GM23338 (cell line): ENCODE measurements at regions not wholly inside any gene's neighbourhood (a gene's known extent, or its start where the extent isn't known, plus 50 kb on each side); places are given as distances from the start of the nearest gene placed in this dataset.

Experiments
- CREB1 ChIP-seq: fragments of 250-450 bp; sonication (Bioruptor Pico); IDR thresholded peaks from 2 replicates; pipeline ENCODE4 v1.5.0; 2020; ENCODE audit warnings: low read depth, mild to moderate bottlenecking, moderate library complexity
- CTCF ChIP-seq, 2 experiments: fragments of 200-600 bp in 1 of 2; sonication (generic) in 1 of 2; conservative IDR thresholded peaks; 2 replicates each; pipeline versions ENCODE4 v1.5.1 to v1.6.1; 2016 to 2017; ENCODE audit warnings: antibody characterized with exemption in 2 of 2, low read depth in 2 of 2, mild to moderate bottlenecking in 2 of 2, moderate library complexity in 1 of 2
- ETS1 ChIP-seq: IDR thresholded peaks from 2 replicates; pipeline ENCODE4 v1.6.1; 2016; ENCODE audit warnings: antibody characterized with exemption
- EZH2 ChIP-seq: fragments of 200-600 bp; sonication (generic); IDR thresholded peaks from one replicate; pipeline ENCODE4 v1.8.0; 2017; ENCODE audit warnings: antibody characterized with exemption, mild to moderate bottlenecking, low read depth; ENCODE audit not compliant: unreplicated experiment
- JUNB ChIP-seq: IDR thresholded peaks from one replicate; pipeline ENCODE4 v1.6.1; 2016; ENCODE audit warnings: antibody characterized with exemption; ENCODE audit not compliant: unreplicated experiment
- POLR2AphosphoS5 ChIP-seq: IDR thresholded peaks from 2 replicates; pipeline ENCODE4 v1.6.1; 2016; ENCODE audit warnings: antibody characterized with exemption, low read depth
- REST ChIP-seq: IDR thresholded peaks from one replicate; pipeline ENCODE4 v1.6.1; 2018; ENCODE audit warnings: antibody characterized with exemption; ENCODE audit not compliant: unreplicated experiment
- STAT1 ChIP-seq: IDR thresholded peaks from one replicate; pipeline ENCODE4 v1.6.1; 2016; ENCODE audit warnings: antibody characterized with exemption; ENCODE audit not compliant: unreplicated experiment

- TF ChIP-seq CTCF (conservative IDR thresholded peaks at IDR 0.05; ENCODE audit: low read depth in 2 of 2) (no peak), POLR2AphosphoS5 (no peak), JUNB (no peak), EZH2 (no peak), REST (no peak), ETS1 (no peak), CREB1 (CRISPR knock-in tag) (no peak), STAT1 (no peak)
Measured at GRCh38 chr14:48391661-48392060, 716.3 kb upstream of the MDGA2 start.
